SU-DHL-6 (cell line): ENCODE measurements at regions not wholly inside any gene's neighbourhood (a gene's known extent, or its start where the extent isn't known, plus 50 kb on each side); places are given as distances from the start of the nearest gene placed in this dataset.

ENCODE experiments used
- H2AFZ ChIP-seq: fragments of 200-600 bp; sonication (generic); 2 replicates; pipeline ENCODE4 v1.6.1; 2014; ENCODE audit warnings: low read depth, mild to moderate bottlenecking, moderate library complexity, mixed read lengths, antibody characterized with exemption, low read length; ENCODE audit not compliant: severe bottlenecking
- H3F3A ChIP-seq: fragments of 200-600 bp; shearing (Covaris generic); 2 replicates; pipeline ENCODE4 v1.6.0; 2016; ENCODE audit warnings: antibody characterized with exemption, mild to moderate bottlenecking; ENCODE audit not compliant: insufficient read depth
- H3K27ac ChIP-seq: fragments of 200-600 bp; sonication (generic); 2 replicates; pipeline ENCODE4 v1.5.1; 2016; ENCODE audit warnings: low read depth, mild to moderate bottlenecking, low read length, moderate library complexity, mixed read lengths
- H3K27me3 ChIP-seq: fragments of 200-600 bp; sonication (generic), shearing (Covaris generic); 2 replicates; pipeline ENCODE4 v1.6.0; 2014; ENCODE audit warnings: mild to moderate bottlenecking, low read length
- H3K36me3 ChIP-seq: fragments of 200-600 bp; sonication (generic); 2 replicates; pipeline ENCODE4 v1.6.1; 2014; ENCODE audit warnings: mild to moderate bottlenecking, low read length, mixed read lengths
- H3K4me2 ChIP-seq: fragments of 300-600, 200-600 bp; shearing (Covaris generic), sonication (generic); 2 replicates; pipeline ENCODE4 v1.6.0; 2014; ENCODE audit warnings: low read length, low read depth, mild to moderate bottlenecking; ENCODE audit not compliant: poor library complexity, severe bottlenecking
- H3K4me3 ChIP-seq: fragments of 200-600 bp; sonication (generic); 2 replicates; pipeline ENCODE4 v1.5.1; 2014; ENCODE audit warnings: antibody characterized with exemption, low read length, mild to moderate bottlenecking, mixed read lengths; ENCODE audit not compliant: insufficient read depth, poor library complexity, severe bottlenecking
- H3K79me2 ChIP-seq: fragments of 200-600 bp; sonication (generic); 2 replicates; pipeline ENCODE4 v1.6.1; 2014; ENCODE audit warnings: mild to moderate bottlenecking, low read length, moderate library complexity; ENCODE audit not compliant: insufficient read depth
- H3K9ac ChIP-seq: fragments of 200-600 bp; sonication (generic); 2 replicates; pipeline ENCODE4 v1.7.0; 2014; ENCODE audit warnings: mild to moderate bottlenecking, low read length
- H3K9me2 ChIP-seq: fragments of 200-600 bp; sonication (generic); replicated peaks from 2 replicates; pipeline ENCODE4 v1.6.1; 2014; ENCODE audit warnings: low read length; ENCODE audit not compliant: insufficient read depth
- H3K9me3 ChIP-seq: fragments of 200-600 bp; sonication (generic); 2 replicates; pipeline ENCODE4 v1.6.1; 2014; ENCODE audit warnings: low read length, mixed read lengths; ENCODE audit not compliant: insufficient read depth
- H4K20me1 ChIP-seq: fragments of 200-600 bp; sonication (generic); 2 replicates; pipeline ENCODE4 v1.6.1; 2014; ENCODE audit warnings: low read depth, mild to moderate bottlenecking, antibody characterized with exemption, low read length, moderate library complexity, mixed read lengths
- CTCF ChIP-seq: fragments of 200-600 bp; sonication (generic); IDR thresholded peaks from one replicate; pipeline ENCODE4 v1.5.1; 2017; ENCODE audit warnings: antibody characterized with exemption, mild to moderate bottlenecking, low read length, moderate library complexity; ENCODE audit not compliant: insufficient read depth, poor library complexity, severe bottlenecking
- EZH2phosphoT487 ChIP-seq: fragments of 200-600 bp; sonication (generic), shearing (Covaris generic); conservative IDR thresholded peaks from 2 replicates; pipeline ENCODE4 v1.6.1; 2018; ENCODE audit warnings: mild to moderate bottlenecking, antibody characterized with exemption, low read length, moderate library complexity, mixed read lengths

DNA sequence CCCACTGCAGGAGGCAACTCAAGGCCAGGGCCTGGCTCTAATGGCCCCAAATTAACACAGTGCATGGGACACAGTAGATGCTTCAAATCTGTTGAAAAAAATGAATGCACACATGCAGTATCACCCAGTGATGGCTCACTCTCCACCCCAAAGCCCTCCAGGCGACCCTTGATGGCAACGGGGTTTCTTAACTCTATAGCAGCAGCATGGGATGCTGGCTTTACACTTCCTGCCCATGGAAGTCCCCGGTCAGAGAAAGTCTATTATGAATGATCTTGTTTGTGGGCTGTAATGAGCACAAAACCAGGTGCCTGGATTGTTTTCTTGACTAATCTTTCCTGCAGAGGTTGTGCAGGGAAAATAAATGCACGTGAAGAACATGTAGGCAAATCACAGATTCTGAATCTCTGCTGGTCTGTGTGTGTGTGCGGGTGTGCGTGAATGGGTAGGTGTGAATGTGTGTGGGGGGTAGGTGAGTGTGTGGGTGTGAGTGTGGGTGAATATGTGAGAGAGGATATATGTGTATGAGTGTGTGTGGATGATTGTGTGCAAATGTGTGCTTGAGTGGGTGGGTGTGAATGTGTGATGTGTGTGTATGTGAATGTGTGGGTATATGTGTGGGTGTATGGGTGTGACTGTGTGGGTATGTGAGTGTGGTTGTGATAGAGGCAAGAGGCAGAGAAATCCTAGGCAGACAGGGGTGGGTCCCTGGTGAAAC is 60.1 kb upstream of the MLN start:
- H4K20me1 ChIP-seq, result no peaks in the 10 kb centered on the region
- H3K4me3 ChIP-seq, result no peak overlapping the region
- no peak overlapping the region for H3K4me2 ChIP-seq
- no peak overlapping the region for H2AFZ ChIP-seq
- no peaks in the 10 kb centered on the region for H3F3A ChIP-seq
- H3K9me2 ChIP-seq, result no peaks in the 10 kb centered on the region
- no peaks in the 10 kb centered on the region for H3K79me2 ChIP-seq
- no peaks in the 10 kb centered on the region for H3K9me3 ChIP-seq
- no peaks in the 10 kb centered on the region; the same call in 1 of the 2 replicates for H3K27me3 ChIP-seq
- no peak overlapping the region for H3K27ac ChIP-seq
- no peak overlapping the region for H3K9ac ChIP-seq
- TF ChIP-seq CTCF, result no peak
- TF ChIP-seq EZH2phosphoT487, result no peak
- no peaks in the 10 kb centered on the region for H3K36me3 ChIP-seq

GRCh38 chr6:33863084-33863483 is 59.3 kb upstream of the MLN start:
- no peaks in the 10 kb centered on the region for H3F3A ChIP-seq
- no peaks in the 10 kb centered on the region for H3K79me2 ChIP-seq
- TF ChIP-seq EZH2phosphoT487, result no peak
- no peak for TF ChIP-seq CTCF
- H3K27ac ChIP-seq, result no peak overlapping the region
- H3K27me3 ChIP-seq, result no peaks in the 10 kb centered on the region; the same call in 1 of the 2 replicates
- no peak overlapping the region for H3K4me2 ChIP-seq
- H3K9ac ChIP-seq, result no peak overlapping the region
- no peaks in the 10 kb centered on the region for H3K9me2 ChIP-seq
- no peaks in the 10 kb centered on the region for H4K20me1 ChIP-seq
- no peak overlapping the region for H2AFZ ChIP-seq
- no peak overlapping the region for H3K4me3 ChIP-seq
- H3K9me3 ChIP-seq, result no peaks in the 10 kb centered on the region
- H3K36me3 ChIP-seq, result no peaks in the 10 kb centered on the region

DNA sequence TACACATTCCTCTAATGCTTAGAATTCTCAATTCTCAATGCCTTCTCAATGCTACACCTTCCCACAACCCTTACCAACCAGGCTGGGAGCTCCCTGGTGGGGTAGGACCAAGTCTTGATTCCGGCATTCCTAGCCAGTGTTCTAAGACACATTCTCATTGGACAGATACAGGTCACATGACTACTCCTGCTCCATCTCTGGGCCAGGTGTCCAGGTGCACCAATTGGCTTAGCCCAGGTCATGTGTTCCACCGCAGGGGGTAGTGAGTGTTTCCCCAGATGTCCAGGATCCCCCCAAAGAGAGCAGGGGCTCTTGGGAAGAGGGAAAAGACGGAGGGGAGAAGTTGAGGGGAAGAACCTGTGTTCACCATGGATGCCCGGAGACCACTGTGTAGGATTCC is 58.7 kb upstream of the MLN start:
- Histone ChIP-seq H3K9me2 (no peaks in the 10 kb centered on the region), H3K9ac (no peak overlapping the region)

More for the DNA sequence above, 58.7 kb upstream of the MLN start:
- Histone ChIP-seq H3K36me3 (no peaks in the 10 kb centered on the region), H2AFZ (no peak overlapping the region), H3K4me3 (no peak overlapping the region), H4K20me1 (no peaks in the 10 kb centered on the region), H3F3A (no peaks in the 10 kb centered on the region), H3K27ac (no peak overlapping the region), H3K4me2 (no peak overlapping the region), H3K9me3 (no peaks in the 10 kb centered on the region), H3K27me3 (no peaks in the 10 kb centered on the region; the same call in 1 of the 2 replicates), H3K79me2 (no peaks in the 10 kb centered on the region)
- no peak for TF ChIP-seq CTCF
- no peak for TF ChIP-seq EZH2phosphoT487
